C4-2B (cell line): ENCODE measurements at regions not wholly inside any gene's neighbourhood (a gene's known extent, or its start where the extent isn't known, plus 50 kb on each side); places are given as distances from the start of the nearest gene placed in this dataset.
"Not testable (repeated sequence)": the region's sequence is repeated elsewhere in the genome, so short reads cannot be mapped to it uniquely, and the experiment has no call there.

Experiments used
- H3K27ac ChIP-seq: fragments of 450-650 bp; 2 replicates; pipeline ENCODE4 v1.5.1; 2017
- CTCF ChIP-seq: fragments of 450-650 bp; conservative IDR thresholded peaks from 2 replicates; pipeline ENCODE4 v1.5.1; 2017; ENCODE audit warnings: mild to moderate bottlenecking
- ZFX ChIP-seq: fragments of 450-650 bp; IDR thresholded peaks from 2 replicates; pipeline ENCODE4 v1.6.1; 2017

- no peak overlapping the region for H3K27ac ChIP-seq
- TF ChIP-seq CTCF, result no peak
- no peak for TF ChIP-seq ZFX
Measured at GRCh38 chr10:65423043-65423442, 1502.8 kb upstream of the LRRTM3 start.

- H3K27ac ChIP-seq, result not testable (repeated sequence)
Measured at GRCh38 chr10:65429381-65429780, 1496.5 kb upstream of the LRRTM3 start.

- H3K27ac ChIP-seq, result no peak overlapping the region
- TF ChIP-seq ZFX (no peak), CTCF (no peak)
Measured at GRCh38 chr10:65430979-65431378, 1494.9 kb upstream of the LRRTM3 start.

- no peak overlapping the region for H3K27ac ChIP-seq
- TF ChIP-seq ZFX (no peak), CTCF (no peak)
Measured at GRCh38 chr10:65470986-65471385, 1454.8 kb upstream of the LRRTM3 start.

- no peak for TF ChIP-seq CTCF
- no peak for TF ChIP-seq ZFX
- H3K27ac ChIP-seq, result no peak overlapping the region
Measured at GRCh38 chr10:65482848-65483247, 1443.0 kb upstream of the LRRTM3 start.

GRCh38 chr10:65491799-65492198, 1434.0 kb upstream of the LRRTM3 start:
- H3K27ac ChIP-seq, result no peak overlapping the region
- no peak for TF ChIP-seq ZFX
- TF ChIP-seq CTCF, result no peak

GRCh38 chr10:65496541-65496940, 1429.3 kb upstream of the LRRTM3 start:
- H3K27ac ChIP-seq, result no peak overlapping the region
- TF ChIP-seq CTCF (no peak), ZFX (no peak)

GRCh38 chr10:65497837-65498236, 1428.0 kb upstream of the LRRTM3 start:
- no peak for TF ChIP-seq ZFX
- TF ChIP-seq CTCF, result no peak
- H3K27ac ChIP-seq, result no peak overlapping the region
